ENCODE measurements at regions not wholly inside any gene's neighbourhood (a gene's known extent, or its start where the extent isn't known, plus 50 kb on each side); places are given as distances from the start of the nearest gene placed in this dataset.

DNA sequence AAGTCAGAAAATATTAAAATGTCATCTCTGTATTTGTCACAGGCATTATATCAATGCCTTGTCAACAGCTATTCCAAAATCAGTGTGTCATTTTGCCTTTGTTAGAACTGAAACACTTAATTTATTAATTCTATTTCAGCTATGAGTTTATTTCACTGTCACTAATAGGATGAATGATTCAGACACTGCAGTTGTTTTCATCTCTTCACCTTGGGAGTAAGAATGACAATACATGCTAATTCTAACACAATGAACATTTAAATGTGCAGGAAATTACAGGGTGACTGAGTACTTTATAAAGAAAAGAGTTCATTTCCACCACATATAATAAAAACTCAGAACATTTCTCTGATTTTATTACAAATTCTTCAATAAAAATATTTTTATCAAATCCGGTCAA lies 109.7 kb downstream of the P2RY1 start:
- TF ChIP-seq CTCF (conservative IDR thresholded peaks at IDR 0.05) (no peak), EZH2 (IDR thresholded peaks at IDR 0.05; ENCODE audit: low read depth) (no peak)

All from PC-9 (cell line).